ENCODE measurements at regions not wholly inside any gene's neighbourhood (a gene's known extent, or its start where the extent isn't known, plus 50 kb on each side); places are given as distances from the start of the nearest gene placed in this dataset.

DNA sequence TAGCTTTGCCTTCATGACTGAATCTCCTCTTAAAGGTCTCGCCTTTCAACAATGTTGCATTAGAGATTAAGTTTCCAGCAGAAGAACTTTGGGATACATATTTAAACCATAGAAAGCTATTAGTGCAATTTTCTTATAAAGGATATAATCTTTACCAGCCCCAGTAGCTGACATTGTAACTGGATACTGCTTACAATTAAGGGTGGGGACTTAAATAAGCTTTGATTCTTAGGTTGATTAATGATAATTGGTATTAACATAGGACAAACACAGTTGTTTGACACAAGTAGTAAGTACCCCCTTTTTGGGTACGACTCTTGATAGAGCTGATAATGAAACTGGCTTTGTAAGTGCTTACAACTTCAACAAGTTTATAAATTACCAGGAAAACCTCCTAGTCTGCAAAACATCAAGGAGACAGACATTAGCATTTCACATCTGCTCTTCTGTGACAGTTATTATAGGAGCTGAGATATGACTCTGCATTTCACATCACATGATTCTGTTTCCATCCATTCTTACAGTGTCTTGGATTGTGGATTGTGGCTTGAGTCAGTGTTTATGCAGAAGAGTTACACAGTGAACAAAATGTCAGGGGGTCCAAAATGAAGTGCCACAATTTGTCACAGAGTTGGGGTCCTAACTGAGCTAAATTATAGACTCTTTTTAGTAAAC lies 249.1 kb upstream of the E2F7 start:
- FAIRE-seq (no peak), DNase-seq (ENCODE audit: low read depth, low spot score) (no peak)
- no peaks in the 10 kb centered on the region for H3K4me1 ChIP-seq (ENCODE audit: control insufficient read depth, extremely low read depth, insufficient read depth, low read length)
- BruUV-seq (replicated peaks): no TSS peak
- POLR2A ChIA-PET: no interaction called here
- no peak overlapping the region for H3K9ac ChIP-seq (replicated peaks; ENCODE audit: extremely low read depth, insufficient read depth, low read length)
- dilution Hi-C loops (cut with MboI; ENCODE audit: extremely low pct_ligation_motif_present, low sequenced_read_pairs): no loop called here
- CTCF ChIA-PET: interaction anchor here (3.6 kb wide), 1 partner anchor 10 kb away, joined by 22 read pairs; no protein-coding TSS in a partner anchor
- H3K36me3 ChIP-seq (ENCODE audit: control insufficient read depth in 2 of 2, extremely low read depth in 1 of 2, insufficient read depth in 2 of 2, low read length in 2 of 2): no peaks in the 10 kb centered on the region
- H3K9me1 ChIP-seq (replicated peaks; ENCODE audit: control insufficient read depth, extremely low read depth, insufficient read depth, low read length): no peaks in the 10 kb centered on the region
- no peak overlapping the region for H3K4me2 ChIP-seq (ENCODE audit: insufficient read depth, low read length)
- peaks cover 0 to 2% of the 10 kb centered on the region in 2 experiments for H3K27me3 ChIP-seq (ENCODE audit: control insufficient read depth in 2 of 2, insufficient read depth in 2 of 2, low read length in 2 of 2)
- H3K79me2 ChIP-seq (ENCODE audit: control insufficient read depth, insufficient read depth, low read length): no peaks in the 10 kb centered on the region
- H4K20me1 ChIP-seq (replicated peaks; ENCODE audit: control insufficient read depth, extremely low read depth, insufficient read depth, low read length): no peaks in the 10 kb centered on the region
- intact Hi-C loops (cut with micrococcal nuclease): no loop called here
- no peaks in the 10 kb centered on the region for H3K9me3 ChIP-seq (replicated peaks; ENCODE audit: control insufficient read depth, insufficient read depth, low read length)
- no peak overlapping the region for H3K4me3 ChIP-seq (replicated peaks in 1 of 3; ENCODE audit: insufficient read depth in 1 of 3, low read depth in 1 of 3, low read length in 3 of 3)
- no peak overlapping the region for H3K27ac ChIP-seq (ENCODE audit: insufficient read depth, low read depth, low read length)
- H2AFZ ChIP-seq (ENCODE audit: low read depth, low read length): no peak overlapping the region
- no peak for TF ChIP-seq MYC (IDR thresholded peaks at IDR 0.05; ENCODE audit: low read depth, low read length)
- TF ChIP-seq GATA2 (IDR thresholded peaks at IDR 0.05; ENCODE audit: insufficient read depth, insufficient read length, low read depth, low read length): no peak
- TF ChIP-seq FOS (IDR thresholded peaks at IDR 0.05; ENCODE audit: borderline replicate concordance, insufficient read depth, low read length): no peak
- TF ChIP-seq, protein P1, sequence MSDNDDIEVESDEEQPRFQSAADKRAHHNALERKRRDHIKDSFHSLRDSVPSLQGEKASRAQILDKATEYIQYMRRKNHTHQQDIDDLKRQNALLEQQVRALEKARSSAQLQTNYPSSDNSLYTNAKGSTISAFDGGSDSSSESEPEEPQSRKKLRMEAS (IDR thresholded peaks at IDR 0.05; ENCODE audit: insufficient read depth, insufficient read length): no peak

DNA sequence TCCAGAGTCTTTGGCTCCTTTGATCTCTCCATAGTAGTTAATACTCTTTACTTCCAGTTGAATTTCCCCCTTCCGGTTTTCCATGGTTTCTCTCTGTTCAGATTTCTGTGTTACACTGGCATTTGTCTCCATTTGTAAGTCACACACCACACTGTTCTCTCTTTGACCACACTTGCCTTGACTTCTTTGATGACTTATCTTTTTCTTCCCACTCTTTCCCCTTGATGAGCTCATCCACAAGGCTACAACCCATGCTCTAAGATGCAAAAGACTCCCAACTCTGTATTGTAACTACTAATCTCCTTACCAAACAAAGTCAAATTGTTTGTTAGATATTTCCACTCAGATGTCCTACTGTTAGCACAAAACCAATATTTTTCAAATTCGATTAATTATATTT lies 242.7 kb upstream of the E2F7 start:
- Histone ChIP-seq H3K9ac (replicated peaks; ENCODE audit: extremely low read depth, insufficient read depth, low read length) (no peak overlapping the region), H4K20me1 (replicated peaks; ENCODE audit: control insufficient read depth, extremely low read depth, insufficient read depth, low read length) (no peaks in the 10 kb centered on the region), H3K4me1 (ENCODE audit: control insufficient read depth, extremely low read depth, insufficient read depth, low read length) (no peaks in the 10 kb centered on the region), H3K4me3 (replicated peaks in 1 of 3; ENCODE audit: insufficient read depth in 1 of 3, low read depth in 1 of 3, low read length in 3 of 3) (no peak overlapping the region), H3K9me3 (replicated peaks; ENCODE audit: control insufficient read depth, insufficient read depth, low read length) (no peaks in the 10 kb centered on the region), H3K79me2 (ENCODE audit: control insufficient read depth, insufficient read depth, low read length) (no peaks in the 10 kb centered on the region), H3K27me3 (ENCODE audit: control insufficient read depth in 2 of 2, insufficient read depth in 2 of 2, low read length in 2 of 2) (no peaks in the 10 kb centered on the region), H3K27ac (ENCODE audit: insufficient read depth, low read depth, low read length) (no peak overlapping the region), H2AFZ (ENCODE audit: low read depth, low read length) (no peak overlapping the region), H3K9me1 (replicated peaks; ENCODE audit: control insufficient read depth, extremely low read depth, insufficient read depth, low read length) (no peaks in the 10 kb centered on the region), H3K36me3 (ENCODE audit: control insufficient read depth in 2 of 2, extremely low read depth in 1 of 2, insufficient read depth in 2 of 2, low read length in 2 of 2) (no peaks in the 10 kb centered on the region), H3K4me2 (ENCODE audit: insufficient read depth, low read length) (no peak overlapping the region)
- BruUV-seq (replicated peaks): no TSS peak
- FAIRE-seq (no peak), DNase-seq (ENCODE audit: low read depth, low spot score) (no peak)
- CTCF ChIA-PET: interaction anchor here (0.9 kb wide), 1 partner anchor 8 kb away, joined by 4 read pairs; no protein-coding TSS in a partner anchor
- intact Hi-C loops (cut with micrococcal nuclease): no loop called here
- POLR2A ChIA-PET: no interaction called here
- dilution Hi-C loops (cut with MboI; ENCODE audit: extremely low pct_ligation_motif_present, low sequenced_read_pairs): no loop called here
- TF ChIP-seq FOS (IDR thresholded peaks at IDR 0.05; ENCODE audit: borderline replicate concordance, insufficient read depth, low read length): no peak
- TF ChIP-seq, protein P2, sequence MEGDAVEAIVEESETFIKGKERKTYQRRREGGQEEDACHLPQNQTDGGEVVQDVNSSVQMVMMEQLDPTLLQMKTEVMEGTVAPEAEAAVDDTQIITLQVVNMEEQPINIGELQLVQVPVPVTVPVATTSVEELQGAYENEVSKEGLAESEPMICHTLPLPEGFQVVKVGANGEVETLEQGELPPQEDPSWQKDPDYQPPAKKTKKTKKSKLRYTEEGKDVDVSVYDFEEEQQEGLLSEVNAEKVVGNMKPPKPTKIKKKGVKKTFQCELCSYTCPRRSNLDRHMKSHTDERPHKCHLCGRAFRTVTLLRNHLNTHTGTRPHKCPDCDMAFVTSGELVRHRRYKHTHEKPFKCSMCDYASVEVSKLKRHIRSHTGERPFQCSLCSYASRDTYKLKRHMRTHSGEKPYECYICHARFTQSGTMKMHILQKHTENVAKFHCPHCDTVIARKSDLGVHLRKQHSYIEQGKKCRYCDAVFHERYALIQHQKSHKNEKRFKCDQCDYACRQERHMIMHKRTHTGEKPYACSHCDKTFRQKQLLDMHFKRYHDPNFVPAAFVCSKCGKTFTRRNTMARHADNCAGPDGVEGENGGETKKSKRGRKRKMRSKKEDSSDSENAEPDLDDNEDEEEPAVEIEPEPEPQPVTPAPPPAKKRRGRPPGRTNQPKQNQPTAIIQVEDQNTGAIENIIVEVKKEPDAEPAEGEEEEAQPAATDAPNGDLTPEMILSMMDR (IDR thresholded peaks at IDR 0.05; ENCODE audit: extremely low read depth in 1 of 2, insufficient read depth in 1 of 2, low read depth in 1 of 2, low read length in 2 of 2): no peak
- no peak for TF ChIP-seq POLR2A (IDR thresholded peaks at IDR 0.05; ENCODE audit: low read depth, low read length)

Measured in endothelial cell of umbilical vein (primary cell).